ENCODE measurements at regions not wholly inside any gene's neighbourhood (a gene's known extent, or its start where the extent isn't known, plus 50 kb on each side); places are given as distances from the start of the nearest gene placed in this dataset.
A peak's percentile ranks its signal among the peaks of the same experiment; 100 is the strongest.
"Not testable (repeated sequence)": the region's sequence is repeated elsewhere in the genome, so short reads cannot be mapped to it uniquely, and the experiment has no call there.

GRCh38 chr12:83808591-83808990 lies 1104.0 kb downstream of the SLC6A15 start:
- DNase-seq: no peak

GRCh38 chr12:83807871-83808270 lies 1104.7 kb downstream of the SLC6A15 start:
- DNase-seq: peak; percentile 18

GRCh38 chr12:83805873-83806272 lies 1106.7 kb downstream of the SLC6A15 start:
- no peak for DNase-seq

- DNase-seq: no peak
Measured at GRCh38 chr12:83805156-83805772, 1107.3 kb downstream of the SLC6A15 start.

GRCh38 chr12:83801972-83802371 lies 1110.6 kb downstream of the SLC6A15 start:
- DNase-seq: no peak

- no peak for DNase-seq
Measured at GRCh38 chr12:83800022-83800421, 1112.6 kb downstream of the SLC6A15 start.

- DNase-seq: no peak
Measured at GRCh38 chr12:83796531-83796930, 1109.8 kb downstream of the TMTC2 start.

GRCh38 chr12:83793616-83794015 lies 1106.9 kb downstream of the TMTC2 start:
- no peak for DNase-seq

- no peak for DNase-seq
Measured at GRCh38 chr12:83784298-83784890, 1097.7 kb downstream of the TMTC2 start.

GRCh38 chr12:83779526-83779925 lies 1092.8 kb downstream of the TMTC2 start:
- DNase-seq: no peak

GRCh38 chr12:83769151-83769550 lies 1082.4 kb downstream of the TMTC2 start:
- no peak for DNase-seq

GRCh38 chr12:83767723-83768122 lies 1081.0 kb downstream of the TMTC2 start:
- DNase-seq: no peak

- no peak for DNase-seq
Measured at GRCh38 chr12:83763425-83763824, 1076.7 kb downstream of the TMTC2 start.

- DNase-seq: no peak
Measured at GRCh38 chr12:83759906-83760305, 1073.2 kb downstream of the TMTC2 start.

GRCh38 chr12:83758888-83759631 lies 1072.4 kb downstream of the TMTC2 start:
- DNase-seq: no peak

- DNase-seq: no peak
Measured at GRCh38 chr12:83753904-83754303, 1067.2 kb downstream of the TMTC2 start.

- DNase-seq: no peak
Measured at GRCh38 chr12:83753205-83753604, 1066.5 kb downstream of the TMTC2 start.

GRCh38 chr12:83739607-83740006 lies 1052.9 kb downstream of the TMTC2 start:
- peak; percentile 3 for DNase-seq

- DNase-seq: no peak
Measured at GRCh38 chr12:83710851-83711250, 1024.1 kb downstream of the TMTC2 start.

GRCh38 chr12:83709899-83710298 lies 1023.2 kb downstream of the TMTC2 start:
- DNase-seq: no peak

- DNase-seq: no peak
Measured at GRCh38 chr12:83700838-83701237, 1014.1 kb downstream of the TMTC2 start.

- not testable (repeated sequence) for DNase-seq
Measured at GRCh38 chr12:83696311-83696710, 1009.6 kb downstream of the TMTC2 start.

- DNase-seq: no peak
Measured at GRCh38 chr12:83691730-83692129, 1005.0 kb downstream of the TMTC2 start.

- DNase-seq: no peak
Measured at GRCh38 chr12:83690465-83690864, 1003.8 kb downstream of the TMTC2 start.

Data from skin of body (tissue), 1 donor.